Naive thymus-derived CD8-positive, alpha-beta T cell (primary cell): ENCODE measurements at regions not wholly inside any gene's neighbourhood (a gene's known extent, or its start where the extent isn't known, plus 50 kb on each side); places are given as distances from the start of the nearest gene placed in this dataset.

Source experiments
- ATAC-seq, 2 donors: fragments of 150-1000 bp; cut with Tn5 transposase in 1 of 2; sonication (Bioruptor Pico), chemical (Tn5 transposase) in 1 of 2; 1 replicate in 1 of 2; 2 replicates in 1 of 2; pipeline ENCODE4 v1.10.0; 2021; ENCODE audit warnings: mild to moderate bottlenecking in 2 of 2, moderate library complexity in 2 of 2
- POLR2A ChIA-PET: fragments of 350-600 bp; sonication (Branson Sonifier 250); formaldehyde crosslinking; loops from one replicate; lab custom pipeline; 2021; ENCODE audit warnings: antibody characterized with exemption; lab: Charles Lee
- DNase-seq, 10 donors: peaks; one replicate each; pipeline versions ENCODE4 v3.0.0 to v3.0.0-alpha.2; 2020 to 2022
- H3K27ac Mint-ChIP-seq, 10 donors: one replicate each; pipeline ENCODE4 v1.8.0; 2020 to 2022; ENCODE audit warnings: mild to moderate bottlenecking in 10 of 10, mixed read lengths in 10 of 10, moderate library complexity in 4 of 10, inconsistent platforms in 1 of 10
- H3K27me3 Mint-ChIP-seq, 5 donors: one replicate each; pipeline ENCODE4 v1.8.0; 2021 to 2022; ENCODE audit warnings: mixed read lengths in 5 of 5
- H3K36me3 Mint-ChIP-seq, 3 donors: one replicate each; pipeline ENCODE4 v1.8.0; 2020 to 2022; ENCODE audit warnings: mixed read lengths in 3 of 3, mild to moderate bottlenecking in 2 of 3, inconsistent platforms in 1 of 3
- H3K4me1 Mint-ChIP-seq, 4 donors: one replicate each; pipeline ENCODE4 v1.8.0; 2021 to 2022; ENCODE audit warnings: mixed read lengths in 4 of 4
- H3K4me3 Mint-ChIP-seq, 10 donors: one replicate each; pipeline ENCODE4 v1.8.0; 2020 to 2022; ENCODE audit warnings: mild to moderate bottlenecking in 10 of 10, mixed read lengths in 10 of 10, moderate library complexity in 6 of 10, inconsistent platforms in 1 of 10
- H3K9me3 Mint-ChIP-seq, 9 donors: one replicate each; pipeline ENCODE4 v1.8.0; 2020 to 2022; ENCODE audit warnings: mixed read lengths in 9 of 9, mild to moderate bottlenecking in 3 of 9, inconsistent platforms in 1 of 9, moderate library complexity in 1 of 9

DNA sequence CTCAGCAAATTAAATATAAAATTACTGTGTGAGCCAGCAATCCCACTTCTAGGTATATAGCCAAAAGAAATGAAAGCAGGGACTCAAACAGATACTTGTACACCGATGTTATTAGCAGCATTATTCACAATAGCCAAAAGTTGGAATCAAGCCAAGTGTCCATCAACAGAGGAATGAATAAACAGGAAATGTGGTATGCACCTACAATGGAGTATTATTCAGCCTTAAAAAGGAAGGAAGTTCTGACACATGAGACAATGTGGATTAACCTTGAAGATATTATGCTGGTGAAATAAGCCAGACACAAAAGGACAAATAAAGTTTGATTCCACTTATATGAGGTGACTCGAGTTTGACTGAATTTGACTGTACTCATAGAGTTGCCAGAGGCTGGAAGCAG is 108.3 kb upstream of the DUSP21 start:
- Mint-ChIP-seq H3K4me3 (no peak overlapping the region), H3K36me3 (no peaks in the 10 kb centered on the region), H3K9me3 (peaks cover 0 to 8% (median 0%) of the 10 kb centered on the region in 9 donors), H3K27me3 (peaks cover 0 to 6% (median 0%) of the 10 kb centered on the region in 5 donors), H3K4me1 (no peaks in the 10 kb centered on the region), H3K27ac (no peak overlapping the region)
- POLR2A ChIA-PET = no interaction called here
- no peak for ATAC-seq
- DNase-seq = no peak

DNA sequence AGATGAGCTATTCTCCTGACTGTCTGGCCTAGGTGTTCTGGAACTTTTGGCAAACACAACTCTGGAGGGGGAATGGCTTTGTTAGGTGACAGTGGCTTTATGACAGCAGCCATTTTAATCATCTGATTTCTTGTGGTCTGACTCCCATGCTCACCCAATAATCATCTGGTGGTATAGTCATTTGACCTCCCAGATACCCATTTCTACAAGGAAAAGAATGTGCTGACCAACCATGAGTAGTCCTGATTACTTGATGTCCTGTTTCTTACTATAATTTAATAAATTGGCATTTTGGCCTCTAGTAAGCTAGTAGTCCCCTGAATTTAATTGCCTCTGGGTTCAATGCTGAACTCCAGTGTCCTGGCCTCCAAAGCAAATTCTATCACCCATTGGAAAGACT is 109.9 kb upstream of the DUSP21 start:
- no peaks in the 10 kb centered on the region for H3K36me3 Mint-ChIP-seq
- peaks cover 0 to 8% (median 0%) of the 10 kb centered on the region in 9 donors for H3K9me3 Mint-ChIP-seq
- POLR2A ChIA-PET = no interaction called here
- no peaks in the 10 kb centered on the region for H3K4me1 Mint-ChIP-seq
- H3K27ac Mint-ChIP-seq = no peak overlapping the region
- peaks cover 0 to under 1% (median 0%) of the 10 kb centered on the region in 5 donors for H3K27me3 Mint-ChIP-seq
- DNase-seq (no peak), ATAC-seq (no peak)
- H3K4me3 Mint-ChIP-seq = no peak overlapping the region

DNA sequence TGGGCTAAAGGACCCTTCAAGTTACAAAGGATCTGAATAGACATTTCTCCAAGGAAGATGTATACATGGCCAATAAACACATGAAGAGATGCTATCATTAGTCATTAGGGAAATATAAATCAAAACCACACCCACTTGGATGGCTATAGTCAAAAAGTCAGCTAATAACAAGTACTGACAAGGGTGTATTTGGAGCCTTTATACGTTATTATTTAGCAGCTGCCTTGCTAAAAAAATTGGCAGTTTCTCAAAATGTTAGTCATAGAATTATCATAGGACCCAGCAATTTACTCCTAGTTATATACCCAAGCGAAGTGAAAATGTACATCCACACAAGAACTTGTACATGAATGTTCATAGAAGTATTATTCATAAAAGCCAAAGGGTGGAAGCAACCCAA is 112.7 kb upstream of the DUSP21 start:
- Mint-ChIP-seq H3K27ac (no peak overlapping the region), H3K4me3 (no peak overlapping the region), H3K27me3 (no peaks in the 10 kb centered on the region), H3K4me1 (no peaks in the 10 kb centered on the region), H3K9me3 (peaks cover 0 to 8% (median 0%) of the 10 kb centered on the region in 9 donors), H3K36me3 (no peaks in the 10 kb centered on the region)
- ATAC-seq (no peak), DNase-seq (no peak)
- POLR2A ChIA-PET = no interaction called here

DNA sequence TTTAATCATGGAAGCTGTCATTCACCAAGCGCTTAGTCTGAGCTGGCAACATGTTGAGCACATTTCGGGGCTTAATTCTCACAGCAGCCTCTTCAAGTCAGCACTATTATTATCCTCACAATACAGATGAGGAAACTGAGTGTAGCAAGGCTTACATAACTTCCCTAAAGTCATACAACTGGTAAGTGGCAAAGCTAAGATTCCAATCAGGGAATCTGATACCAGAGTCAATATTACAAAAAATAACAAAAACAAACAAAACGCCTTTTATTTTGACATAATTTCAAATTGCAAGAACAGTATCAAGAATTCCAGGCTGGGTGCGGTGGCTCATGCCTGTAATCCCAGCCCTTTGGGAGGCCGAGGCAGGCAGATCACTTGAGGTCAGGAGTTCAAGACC is 120.4 kb upstream of the DUSP21 start:
- DNase-seq (no peak), ATAC-seq (no peak)
- Mint-ChIP-seq H3K9me3 (no peaks in the 10 kb centered on the region), H3K27me3 (no peaks in the 10 kb centered on the region), H3K36me3 (no peaks in the 10 kb centered on the region), H3K4me3 (no peak overlapping the region), H3K27ac (no peak overlapping the region), H3K4me1 (no peaks in the 10 kb centered on the region)
- POLR2A ChIA-PET = no interaction called here

DNA sequence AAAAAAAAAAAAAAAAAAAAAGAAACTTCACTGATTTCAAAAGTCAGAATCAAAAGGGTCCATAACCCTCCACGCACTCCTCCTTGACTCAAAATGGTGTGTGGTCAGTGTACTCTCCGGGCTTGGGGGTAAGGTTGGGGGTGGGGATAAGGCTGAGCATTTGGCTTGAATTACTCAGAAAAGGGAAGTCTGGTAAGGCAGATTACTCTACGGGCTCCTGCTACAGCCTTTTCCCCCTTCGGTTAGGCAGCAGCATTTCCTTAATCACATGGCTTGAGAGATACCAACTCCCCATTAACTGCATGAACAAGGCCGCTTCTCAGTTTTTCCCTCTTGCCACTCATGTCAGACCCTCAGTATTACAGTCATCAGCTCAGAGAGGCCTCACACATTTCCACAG is 135.4 kb upstream of the DUSP21 start:
- H3K27me3 Mint-ChIP-seq = no peaks in the 10 kb centered on the region
- no peaks in the 10 kb centered on the region for H3K4me1 Mint-ChIP-seq
- ATAC-seq (no peak), DNase-seq (no peak)
- no peak overlapping the region for H3K4me3 Mint-ChIP-seq
- H3K36me3 Mint-ChIP-seq = no peaks in the 10 kb centered on the region
- POLR2A ChIA-PET = no interaction called here
- H3K9me3 Mint-ChIP-seq = no peaks in the 10 kb centered on the region
- no peak overlapping the region for H3K27ac Mint-ChIP-seq

DNA sequence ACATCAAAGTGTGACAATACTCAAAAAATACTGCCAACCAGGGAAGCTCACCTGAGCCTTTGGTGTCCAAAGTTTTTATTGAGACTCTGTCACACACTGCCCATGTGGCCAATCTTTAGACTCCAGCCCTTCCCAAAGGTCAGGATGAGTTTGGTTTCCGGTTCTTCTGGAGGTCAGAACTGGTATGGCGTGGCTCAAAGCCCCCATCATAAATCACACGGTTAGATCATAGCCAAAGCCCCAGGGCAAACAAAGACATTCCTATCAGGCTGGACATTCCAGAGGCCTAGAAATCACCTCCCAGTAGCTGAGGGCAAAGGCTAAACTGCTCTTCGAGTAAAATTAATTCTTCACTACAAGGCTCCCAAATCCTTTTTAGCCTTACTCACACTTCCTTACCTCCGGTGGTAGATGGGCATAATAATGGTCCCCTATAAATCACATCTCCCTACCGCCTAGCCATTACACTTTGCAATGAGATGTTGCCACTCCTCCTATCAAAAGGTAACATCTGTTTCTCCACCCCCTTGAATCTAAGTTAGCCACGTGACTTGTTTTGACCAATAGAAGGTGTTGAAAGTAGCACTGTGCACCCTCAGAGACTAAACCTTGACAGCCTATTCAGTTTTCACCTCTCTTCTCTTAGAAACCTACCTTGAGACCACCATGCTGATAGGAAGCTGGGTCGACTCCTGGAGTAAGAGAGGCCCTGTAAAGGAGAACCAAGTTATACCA is 137.8 kb upstream of the DUSP21 start:
- no peak for DNase-seq
- Mint-ChIP-seq H3K4me3 (no peak overlapping the region), H3K9me3 (no peaks in the 10 kb centered on the region), H3K27ac (no peak overlapping the region), H3K27me3 (no peaks in the 10 kb centered on the region), H3K4me1 (no peaks in the 10 kb centered on the region), H3K36me3 (no peaks in the 10 kb centered on the region)
- POLR2A ChIA-PET = no interaction called here
- no peak for ATAC-seq

DNA sequence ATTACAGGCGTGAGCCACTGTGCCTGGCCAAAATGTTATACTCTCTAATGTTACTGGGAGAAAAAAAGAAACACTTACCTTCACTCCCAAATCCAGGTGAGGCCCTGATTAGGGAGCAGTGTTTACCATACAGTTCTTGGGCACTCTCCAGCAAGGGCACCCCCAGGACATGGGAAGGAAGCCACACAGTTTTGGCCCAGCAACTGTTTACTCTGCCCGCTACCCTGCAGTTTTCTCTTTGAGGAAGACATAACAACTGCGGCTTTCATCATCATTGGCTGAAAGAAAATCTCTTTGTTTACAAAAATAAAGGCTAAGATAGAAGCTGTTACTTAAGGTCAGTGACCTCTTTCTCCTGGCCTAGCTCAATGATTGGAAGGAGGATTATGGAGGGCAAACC is 145.5 kb upstream of the DUSP21 start:
- Mint-ChIP-seq H3K27ac (no peak overlapping the region), H3K4me3 (no peak overlapping the region), H3K27me3 (no peaks in the 10 kb centered on the region), H3K4me1 (no peaks in the 10 kb centered on the region), H3K36me3 (no peaks in the 10 kb centered on the region), H3K9me3 (no peaks in the 10 kb centered on the region)
- ATAC-seq (no peak), DNase-seq (no peak)
- POLR2A ChIA-PET = no interaction called here

DNA sequence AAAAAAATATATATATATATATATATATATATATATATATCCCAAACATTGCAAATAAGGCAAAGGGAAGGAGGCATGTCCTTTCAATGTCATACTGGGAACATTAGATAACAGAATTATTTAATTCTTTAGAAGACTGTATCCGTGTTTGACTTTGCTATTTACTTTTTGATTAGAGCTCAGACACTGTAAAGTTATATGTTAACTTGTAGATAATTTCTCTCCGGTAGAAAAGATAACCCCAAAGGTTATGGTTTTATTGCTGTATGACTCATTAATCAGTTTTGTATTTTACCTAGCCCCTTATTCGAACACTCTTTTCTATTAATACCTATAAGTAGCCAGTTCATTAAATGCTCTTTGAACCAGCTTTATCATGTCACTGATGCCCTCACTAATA is 150.6 kb upstream of the DUSP21 start:
- no peaks in the 10 kb centered on the region for H3K27me3 Mint-ChIP-seq
- no peaks in the 10 kb centered on the region for H3K4me1 Mint-ChIP-seq
- DNase-seq (no peak), ATAC-seq (no peak)
- POLR2A ChIA-PET = no interaction called here
- no peak overlapping the region for H3K27ac Mint-ChIP-seq
- H3K36me3 Mint-ChIP-seq = no peaks in the 10 kb centered on the region
- H3K4me3 Mint-ChIP-seq = no peak overlapping the region
- no peaks in the 10 kb centered on the region for H3K9me3 Mint-ChIP-seq

DNA sequence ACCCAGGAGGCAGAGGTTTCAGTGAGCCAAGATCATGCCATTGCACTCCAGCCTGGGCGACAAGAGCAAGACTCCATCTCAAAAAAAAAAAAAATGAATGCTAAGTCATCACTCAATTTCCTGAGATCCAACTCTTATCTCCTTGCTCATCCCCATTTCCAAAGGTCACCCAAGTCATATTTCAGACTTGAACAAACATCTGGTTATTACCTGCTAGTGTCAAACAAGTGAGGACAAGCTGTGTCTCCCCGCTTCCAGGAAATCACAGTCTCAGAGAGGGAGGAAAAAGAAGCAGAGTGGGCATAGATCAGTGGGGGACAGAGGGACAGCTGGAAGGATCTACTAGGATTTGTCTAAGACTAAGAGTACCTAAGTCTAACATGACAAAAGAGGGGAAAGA is 147.5 kb upstream of the FUNDC1 start:
- POLR2A ChIA-PET = no interaction called here
- DNase-seq = no peak
- no peaks in the 10 kb centered on the region for H3K36me3 Mint-ChIP-seq

DNA sequence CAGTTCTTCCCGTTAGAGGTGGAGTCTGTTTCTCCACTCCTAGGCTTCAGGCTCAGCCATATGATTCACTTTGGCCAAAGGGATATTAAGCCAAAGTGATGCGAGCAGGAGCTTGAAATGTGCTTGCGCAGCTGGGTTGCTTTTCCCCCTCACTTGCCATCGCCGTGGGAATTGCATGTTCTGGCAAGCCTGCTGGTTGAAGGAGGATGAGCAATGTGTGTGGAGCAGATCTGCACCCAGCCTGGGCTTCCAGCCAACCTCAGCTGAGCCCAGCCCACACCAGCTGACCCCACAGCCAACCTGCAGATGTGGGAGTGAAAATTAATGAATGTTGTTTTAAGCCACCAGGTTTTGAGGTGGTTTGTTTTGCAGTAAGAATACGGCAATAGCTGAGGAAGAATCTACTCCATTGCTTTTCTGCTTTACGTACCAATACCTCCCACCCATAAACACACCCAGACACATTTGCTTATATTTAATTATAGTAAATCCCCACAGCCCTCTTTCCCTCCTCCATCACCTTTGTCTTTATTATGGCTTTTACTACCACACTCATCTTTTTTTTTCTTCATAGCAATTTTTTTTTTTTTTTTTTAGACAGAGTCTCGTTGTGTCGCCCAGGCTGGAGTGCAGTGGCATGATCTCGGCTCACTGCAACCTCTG is 132.8 kb upstream of the FUNDC1 start:
- H3K4me1 Mint-ChIP-seq = no peaks in the 10 kb centered on the region

More for the DNA sequence above, 147.5 kb upstream of the FUNDC1 start:
- Mint-ChIP-seq H3K27me3 (no peaks in the 10 kb centered on the region), H3K9me3 (no peaks in the 10 kb centered on the region), H3K27ac (no peak overlapping the region), H3K4me3 (no peak overlapping the region), H3K4me1 (no peaks in the 10 kb centered on the region)
- no peak for ATAC-seq

DNA sequence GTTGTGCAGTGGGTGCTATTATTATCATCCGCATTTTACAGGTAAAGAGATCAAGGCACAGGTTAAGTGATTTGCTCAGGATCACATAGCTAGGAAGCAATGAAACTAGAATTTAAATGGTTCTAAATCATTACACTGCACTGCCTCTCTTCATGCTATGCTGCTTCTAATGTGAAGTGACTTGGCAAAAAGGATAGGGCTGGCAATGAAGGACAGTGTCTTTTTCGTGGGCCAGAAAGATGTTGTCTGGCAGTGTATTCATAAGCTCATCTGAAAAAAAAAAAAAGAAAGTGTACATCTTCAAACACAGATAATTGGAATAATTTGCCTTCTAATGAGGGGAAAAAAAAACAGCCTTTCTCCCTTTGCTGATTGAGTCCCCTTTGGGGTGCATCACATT is 132.2 kb upstream of the FUNDC1 start:
- no peak for ATAC-seq

More for the DNA sequence above, 132.8 kb upstream of the FUNDC1 start:
- POLR2A ChIA-PET = no interaction called here
- no peak for ATAC-seq
- Mint-ChIP-seq H3K27me3 (no peaks in the 10 kb centered on the region), H3K36me3 (no peaks in the 10 kb centered on the region), H3K27ac (no peak overlapping the region), H3K9me3 (no peaks in the 10 kb centered on the region), H3K4me3 (no peak overlapping the region)
- DNase-seq = no peak

DNA sequence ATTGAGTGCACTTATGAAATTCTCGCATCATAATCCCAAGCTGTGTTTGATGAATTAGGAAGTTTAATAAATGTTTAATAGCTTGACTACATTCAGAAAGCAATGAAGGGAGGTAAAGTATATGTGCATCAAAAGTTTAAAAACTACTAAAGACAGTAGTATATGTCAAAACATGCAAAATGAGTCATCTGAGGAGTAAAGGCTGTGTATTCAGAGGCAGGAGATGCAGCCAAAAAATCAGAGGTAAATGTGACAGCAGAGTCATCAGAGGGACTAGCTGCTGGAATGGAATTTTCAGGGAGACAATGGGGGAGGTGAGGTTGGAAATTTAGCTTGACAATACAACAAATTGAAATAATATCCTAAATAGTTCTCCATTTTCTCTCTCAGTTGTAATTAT is 127.0 kb upstream of the FUNDC1 start:
- no peaks in the 10 kb centered on the region for H3K4me1 Mint-ChIP-seq
- DNase-seq (no peak), ATAC-seq (no peak)
- no peaks in the 10 kb centered on the region for H3K27me3 Mint-ChIP-seq
- no peak overlapping the region for H3K4me3 Mint-ChIP-seq
- H3K27ac Mint-ChIP-seq = no peak overlapping the region
- POLR2A ChIA-PET = no interaction called here
- peaks cover 0 to 12% (median 0%) of the 10 kb centered on the region in 9 donors for H3K9me3 Mint-ChIP-seq
- no peaks in the 10 kb centered on the region for H3K36me3 Mint-ChIP-seq

More for the DNA sequence above, 132.2 kb upstream of the FUNDC1 start:
- Mint-ChIP-seq H3K27ac (no peak overlapping the region), H3K4me3 (no peak overlapping the region), H3K36me3 (no peaks in the 10 kb centered on the region), H3K9me3 (no peaks in the 10 kb centered on the region), H3K27me3 (no peaks in the 10 kb centered on the region), H3K4me1 (no peaks in the 10 kb centered on the region)
- DNase-seq = no peak
- POLR2A ChIA-PET = no interaction called here

DNA sequence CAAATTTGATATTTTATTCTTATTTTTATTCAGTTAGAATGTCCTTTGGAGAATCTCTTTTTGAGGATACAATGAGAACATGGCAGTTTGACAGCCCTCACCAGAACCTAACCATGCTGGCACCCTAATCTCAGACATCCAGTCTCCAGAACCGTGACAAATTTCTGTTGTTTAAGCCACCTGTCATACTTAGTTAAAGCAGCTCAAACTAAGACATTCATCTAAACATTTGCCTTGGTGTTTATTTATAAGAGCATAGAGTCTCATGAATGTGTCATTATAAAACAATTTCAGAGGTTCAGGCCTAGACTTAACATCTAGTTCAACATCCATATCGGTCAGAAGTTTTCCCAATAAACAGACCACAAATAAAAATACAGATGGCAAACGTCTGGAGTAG is 125.1 kb upstream of the FUNDC1 start:
- Mint-ChIP-seq H3K27me3 (no peaks in the 10 kb centered on the region), H3K4me1 (no peaks in the 10 kb centered on the region), H3K27ac (no peak overlapping the region), H3K9me3 (peaks cover 0 to 19% (median 0%) of the 10 kb centered on the region in 9 donors), H3K4me3 (no peak overlapping the region), H3K36me3 (peaks cover 0 to 4% (median 0%) of the 10 kb centered on the region in 3 donors)
- POLR2A ChIA-PET = no interaction called here
- DNase-seq (no peak), ATAC-seq (no peak)
